ENCODE measurements at regions not wholly inside any gene's neighbourhood (a gene's known extent, or its start where the extent isn't known, plus 50 kb on each side); places are given as distances from the start of the nearest gene placed in this dataset.

- Histone ChIP-seq H3K27ac (ENCODE audit: low read length) (no peak overlapping the region), H3K9me3 (ENCODE audit: low read length) (no peaks in the 10 kb centered on the region), H3K9ac (ENCODE audit: low read length) (no peak overlapping the region), H3K4me2 (ENCODE audit: low read length) (no peak overlapping the region), H3F3A (ENCODE audit: insufficient read depth, low read length, poor library complexity, severe bottlenecking) (no peaks in the 10 kb centered on the region), H3K36me3 (ENCODE audit: insufficient read depth, low read length) (no peaks in the 10 kb centered on the region), H4K20me1 (ENCODE audit: insufficient read depth) (no peaks in the 10 kb centered on the region), H2AFZ (ENCODE audit: low read depth, low read length) (no peak overlapping the region), H3K27me3 (ENCODE audit: insufficient read depth, low read depth, low read length) (no peaks in the 10 kb centered on the region), H3K79me2 (replicated peaks; ENCODE audit: insufficient read depth, low read length) (no peaks in the 10 kb centered on the region), H3K4me3 (ENCODE audit: low read length) (no peak overlapping the region), H3K9me2 (ENCODE audit: insufficient read depth, low read length) (no peaks in the 10 kb centered on the region)
- TF ChIP-seq TAF1 (IDR thresholded peaks at IDR 0.05; ENCODE audit: low read depth) (no peak), POLR2AphosphoS5 (IDR thresholded peaks at IDR 0.05) (no peak), RAD21 (conservative IDR thresholded peaks at IDR 0.05) (no peak), EP300 (conservative IDR thresholded peaks at IDR 0.05; ENCODE audit: poor library complexity, severe bottlenecking) (no peak), CTCF (IDR thresholded peaks at IDR 0.05; ENCODE audit: poor library complexity, severe bottlenecking) (no peak), EZH2 (IDR thresholded peaks at IDR 0.05; ENCODE audit: borderline replicate concordance, insufficient read depth, low read length, poor library complexity, severe bottlenecking) (no peak), MXI1 (conservative IDR thresholded peaks at IDR 0.05; ENCODE audit: poor library complexity, severe bottlenecking) (no peak), REST (IDR thresholded peaks at IDR 0.05; ENCODE audit: borderline replicate concordance) (no peak), SMC3 (conservative IDR thresholded peaks at IDR 0.05; ENCODE audit: poor library complexity) (no peak)
These were observed 163.9 kb downstream of the RBM46 start for GRCh38 chr4:154944996-154945395.

- TF ChIP-seq POLR2AphosphoS5 (IDR thresholded peaks at IDR 0.05) (no peak), MXI1 (conservative IDR thresholded peaks at IDR 0.05; ENCODE audit: poor library complexity, severe bottlenecking) (no peak), CTCF (IDR thresholded peaks at IDR 0.05; ENCODE audit: poor library complexity, severe bottlenecking) (no peak)
- H3K27ac ChIP-seq (ENCODE audit: low read length), result no peak overlapping the region
- no peaks in the 10 kb centered on the region for H4K20me1 ChIP-seq (ENCODE audit: insufficient read depth)
These were observed 165.0 kb downstream of the RBM46 start for GRCh38 chr4:154946113-154946512.

More at GRCh38 chr4:154946113-154946512, 165.0 kb downstream of the RBM46 start:
- Histone ChIP-seq H3K9me3 (ENCODE audit: low read length) (no peaks in the 10 kb centered on the region), H3K9me2 (ENCODE audit: insufficient read depth, low read length) (no peaks in the 10 kb centered on the region), H3F3A (ENCODE audit: insufficient read depth, low read length, poor library complexity, severe bottlenecking) (no peaks in the 10 kb centered on the region), H3K4me3 (ENCODE audit: low read length) (no peak overlapping the region), H3K27me3 (ENCODE audit: insufficient read depth, low read depth, low read length) (no peaks in the 10 kb centered on the region), H3K4me2 (ENCODE audit: low read length) (no peak overlapping the region), H3K9ac (ENCODE audit: low read length) (no peak overlapping the region), H3K79me2 (replicated peaks; ENCODE audit: insufficient read depth, low read length) (no peaks in the 10 kb centered on the region), H3K36me3 (ENCODE audit: insufficient read depth, low read length) (no peaks in the 10 kb centered on the region), H2AFZ (ENCODE audit: low read depth, low read length) (no peak overlapping the region)
